NCI-H82 treated with DMSO at 0.1 percent for 48 hours (cell line): ENCODE measurements at regions not wholly inside any gene's neighbourhood (a gene's known extent, or its start where the extent isn't known, plus 50 kb on each side); places are given as distances from the start of the nearest gene placed in this dataset.
"Not testable (repeated sequence)": the region's sequence is repeated elsewhere in the genome, so short reads cannot be mapped to it uniquely, and the experiment has no call there.

Experiments used
- DNase-seq: peaks from one replicate; lab custom pipeline; 2025; ENCODE audit not compliant: unreplicated experiment; lab: John Stamatoyannopoulos, UW

DNA sequence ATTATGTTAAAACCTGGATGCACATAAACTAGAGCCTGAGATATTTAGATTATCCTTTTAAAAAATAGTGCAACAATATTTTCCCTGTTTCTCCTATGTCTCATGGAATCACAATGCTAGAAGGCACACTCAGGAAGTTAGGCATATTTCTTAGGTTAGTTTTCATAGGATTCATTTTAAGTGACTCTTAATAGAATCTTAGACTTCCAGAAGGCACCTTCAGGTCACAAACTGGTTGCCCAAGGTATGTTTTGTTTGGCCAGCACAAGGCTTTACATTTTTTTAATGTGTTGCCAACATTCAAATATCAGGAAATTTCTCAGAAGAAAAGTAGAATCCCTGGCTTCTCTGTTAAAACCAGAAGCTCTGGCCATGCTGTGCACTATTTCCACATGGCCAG lies 129.3 kb downstream of the LNPK start:
- DNase-seq, result no peak

DNA sequence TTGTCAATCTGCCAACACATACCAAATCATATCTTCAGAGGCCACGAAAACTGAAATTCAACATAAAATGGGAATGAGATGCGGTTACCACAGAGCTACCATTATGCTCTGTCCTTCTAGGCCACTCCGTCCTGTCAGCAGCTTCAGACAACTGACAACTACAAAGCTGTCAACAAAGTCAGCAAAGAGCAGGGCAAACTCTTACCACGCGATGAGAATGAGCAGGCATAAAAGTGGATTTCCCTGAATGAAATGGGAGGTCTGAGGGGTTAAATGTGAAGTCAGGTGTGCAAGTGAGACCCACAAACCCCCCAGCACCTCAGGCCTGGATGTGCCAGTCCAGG lies 130.1 kb downstream of the LNPK start:
- DNase-seq, result no peak

DNA sequence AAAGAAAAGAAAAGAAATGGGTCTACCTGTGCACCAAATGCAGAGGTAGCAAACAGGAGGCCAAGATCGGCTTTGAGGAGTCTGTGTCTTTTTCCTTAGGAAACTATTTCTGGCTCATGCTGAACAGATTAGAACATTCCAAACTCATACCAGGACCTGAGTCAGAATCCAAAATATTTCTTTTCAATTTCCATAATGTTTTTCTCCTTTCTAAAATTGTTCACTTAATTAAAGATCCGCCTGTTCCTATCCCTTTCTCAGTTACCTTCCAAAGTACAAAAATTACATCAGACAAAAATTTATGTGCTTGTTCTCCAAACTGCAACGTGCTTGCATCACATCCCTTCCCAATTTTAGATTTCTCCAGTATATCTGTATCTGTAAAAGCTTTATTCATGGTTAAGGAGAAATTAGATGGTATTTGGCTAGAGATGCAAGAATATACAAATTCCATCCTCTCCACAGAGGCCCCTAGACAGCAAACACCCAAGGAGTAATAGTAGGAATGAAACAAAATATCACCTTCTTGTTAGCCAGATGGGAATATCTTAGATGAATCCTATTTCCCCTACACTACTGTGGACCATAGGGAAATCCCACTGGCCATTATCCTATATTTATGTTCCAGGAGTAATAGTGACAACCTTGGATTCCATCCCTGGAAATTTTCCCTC lies 130.6 kb downstream of the LNPK start:
- no peak for DNase-seq

DNA sequence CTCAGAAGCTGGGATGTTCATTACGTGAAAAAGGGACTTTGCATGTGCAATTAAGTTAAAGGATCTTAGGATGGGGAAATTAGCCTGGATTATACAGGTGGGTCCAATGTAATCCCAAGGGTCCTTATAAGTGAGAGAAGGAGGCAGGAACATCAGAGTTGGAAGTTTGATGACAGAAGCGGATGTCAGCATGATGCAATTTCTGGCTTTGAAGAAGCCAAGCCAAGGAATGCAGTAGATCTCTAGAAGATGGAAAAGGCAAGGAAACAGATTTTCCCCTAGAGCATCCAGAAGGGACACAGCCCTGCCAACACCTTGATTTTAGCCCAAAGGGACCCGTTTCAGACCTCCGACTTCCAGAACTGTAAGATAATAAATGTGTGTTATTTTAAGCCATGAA lies 136.4 kb downstream of the LNPK start:
- DNase-seq, result no peak

DNA sequence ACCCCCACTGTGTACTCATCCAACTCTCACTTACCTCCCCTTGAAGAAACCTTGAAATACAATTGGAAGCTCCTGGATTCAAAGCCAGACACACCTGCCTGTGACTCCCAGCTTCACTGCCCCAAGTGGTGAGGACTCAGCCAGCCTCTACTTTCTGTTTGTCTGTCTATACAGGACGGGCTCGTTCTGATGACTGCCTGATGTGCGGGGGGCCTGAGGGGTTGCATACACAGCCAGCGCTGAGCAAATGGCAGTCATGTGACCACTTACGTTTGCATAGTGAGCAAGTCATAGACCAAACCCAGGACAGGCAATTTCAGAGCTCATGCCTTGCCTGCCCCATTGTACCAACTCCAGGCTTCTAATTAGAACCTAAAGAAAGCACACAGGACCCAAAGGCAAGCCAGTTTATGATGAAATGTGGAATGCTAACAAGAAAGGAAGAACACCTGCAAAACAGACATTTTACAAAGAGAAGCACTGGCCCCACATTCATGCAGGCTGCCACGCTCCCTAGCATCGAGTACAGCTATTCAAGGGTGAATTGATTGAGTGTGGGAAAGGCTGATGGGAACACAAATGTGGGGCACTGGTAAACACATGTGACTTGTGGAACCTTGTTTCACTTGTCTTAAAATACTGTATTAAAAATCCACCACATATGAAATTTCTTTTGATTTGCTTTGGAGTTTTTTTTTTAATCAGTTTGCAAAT lies 137.8 kb downstream of the LNPK start:
- DNase-seq, result no peak

DNA sequence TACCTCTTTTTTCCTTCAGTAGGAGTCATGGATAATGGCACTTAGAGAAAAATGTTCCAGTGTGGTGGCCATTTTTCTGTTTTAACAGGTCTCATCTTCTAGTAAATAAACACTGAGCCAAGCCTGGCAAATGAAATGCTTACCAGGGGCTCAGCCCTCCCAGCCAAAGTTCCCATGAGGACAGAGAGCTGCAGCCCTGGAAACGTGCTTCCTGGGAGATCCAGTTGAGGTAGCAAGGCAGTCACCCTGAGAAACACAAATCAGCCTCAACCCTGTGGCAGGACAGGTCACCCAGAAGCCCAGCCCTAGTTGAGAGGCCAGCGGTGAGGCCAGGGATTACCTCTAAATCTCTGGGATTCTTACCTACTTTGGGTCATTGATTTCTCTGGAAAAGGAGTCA lies 140.1 kb downstream of the LNPK start:
- DNase-seq, result no peak

DNA sequence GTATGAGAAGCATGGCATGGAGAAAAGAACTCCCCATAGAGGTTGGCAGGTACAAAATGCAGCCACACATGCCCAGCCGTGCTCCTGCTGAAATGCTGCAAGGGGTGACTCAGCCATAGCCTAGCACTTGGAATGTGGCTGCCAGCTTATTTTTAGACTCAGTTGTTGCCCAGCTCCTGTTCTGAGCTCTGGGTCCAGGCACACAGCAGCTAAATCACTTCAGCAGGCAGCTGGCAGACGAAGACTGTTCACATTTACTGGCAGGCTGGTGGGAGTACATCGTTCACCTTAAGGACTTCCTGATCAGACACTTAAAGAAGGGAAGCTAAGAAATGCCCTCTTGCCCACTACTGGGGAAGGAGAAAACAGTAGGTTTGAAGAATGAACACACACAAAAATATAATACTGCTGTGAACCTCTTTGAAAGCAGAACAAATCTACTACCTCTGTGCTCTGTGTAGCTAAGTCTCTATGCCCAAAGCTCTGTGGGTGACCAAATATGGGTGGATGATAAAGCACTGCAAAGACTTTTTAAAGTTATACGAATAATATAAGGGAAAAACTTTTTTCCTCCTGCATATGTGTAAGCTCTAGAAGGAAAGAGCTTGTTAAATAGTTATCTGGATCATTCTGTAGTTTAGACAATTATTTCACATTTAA lies 146.1 kb downstream of the LNPK start:
- no peak for DNase-seq

DNA sequence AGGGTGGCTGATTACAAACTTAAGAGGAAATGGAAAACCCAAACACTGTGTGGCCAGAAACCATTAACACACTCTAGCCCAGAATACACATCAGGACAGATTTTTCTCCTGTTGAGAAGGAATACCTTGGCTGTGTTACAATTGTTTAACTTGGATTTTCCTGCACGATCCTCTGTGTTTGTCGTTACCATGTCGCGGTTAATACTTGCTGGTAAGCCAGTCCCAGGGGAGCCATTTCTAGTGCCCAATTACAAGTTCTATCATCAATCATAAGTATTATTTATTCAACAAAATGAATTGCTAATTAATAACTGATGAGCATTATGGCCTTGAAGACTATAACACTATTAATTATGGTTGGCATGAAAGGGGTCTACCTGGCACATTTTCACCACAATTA lies 146.8 kb downstream of the LNPK start:
- DNase-seq, result no peak

DNA sequence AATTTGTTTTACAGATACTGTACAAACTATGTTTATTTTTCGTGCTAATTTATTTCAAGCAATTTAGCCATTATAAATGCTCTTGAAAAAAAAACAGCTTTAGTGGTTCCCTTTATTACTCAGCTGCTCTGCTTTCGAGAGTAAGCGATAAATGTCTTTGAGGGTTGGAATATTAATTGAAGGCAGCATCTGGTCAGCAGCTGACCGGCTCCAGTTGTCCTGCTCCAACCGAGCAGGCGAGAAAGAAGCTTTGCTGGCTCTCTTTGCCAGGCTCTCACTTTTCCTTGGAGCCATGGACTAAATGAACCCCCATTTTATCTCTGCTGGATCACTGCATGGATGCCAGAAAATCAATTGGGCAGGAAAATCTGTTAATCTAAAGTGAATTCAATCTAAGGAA lies 147.4 kb downstream of the LNPK start:
- DNase-seq, result no peak

DNA sequence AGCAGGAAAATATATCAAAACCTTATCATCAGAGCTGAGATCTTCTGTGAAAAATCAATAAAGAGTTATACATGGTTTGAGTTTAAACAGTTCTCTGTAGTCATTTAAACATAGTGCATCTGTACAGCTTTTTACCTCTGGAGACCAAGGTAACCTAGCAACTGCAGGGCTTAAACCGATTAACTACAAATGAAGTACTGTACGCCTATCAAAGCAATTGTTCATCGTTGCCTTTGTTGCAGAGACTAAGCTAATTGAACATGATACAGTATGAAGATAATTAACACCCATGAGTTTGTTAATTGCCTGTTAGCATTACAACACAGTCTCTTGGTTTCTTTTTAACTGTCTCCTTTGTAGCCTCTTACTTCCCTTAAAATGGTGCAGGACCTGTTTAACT lies 147.9 kb downstream of the LNPK start:
- peak; percentile 68 for DNase-seq

DNA sequence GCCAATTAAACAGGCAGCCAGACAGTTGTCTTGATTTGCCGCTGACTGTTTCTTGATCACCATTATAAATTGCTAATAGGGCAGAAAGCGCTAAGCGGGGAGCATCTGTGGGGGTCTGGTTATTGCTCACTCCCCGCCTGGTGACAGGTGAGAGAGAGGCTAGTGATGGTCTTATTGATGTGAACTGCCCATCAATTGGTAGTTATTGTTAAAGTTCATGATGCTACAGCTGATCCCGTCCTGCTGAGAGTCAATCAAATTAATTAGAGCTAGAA lies 148.5 kb downstream of the LNPK start:
- DNase-seq, result no peak

DNA sequence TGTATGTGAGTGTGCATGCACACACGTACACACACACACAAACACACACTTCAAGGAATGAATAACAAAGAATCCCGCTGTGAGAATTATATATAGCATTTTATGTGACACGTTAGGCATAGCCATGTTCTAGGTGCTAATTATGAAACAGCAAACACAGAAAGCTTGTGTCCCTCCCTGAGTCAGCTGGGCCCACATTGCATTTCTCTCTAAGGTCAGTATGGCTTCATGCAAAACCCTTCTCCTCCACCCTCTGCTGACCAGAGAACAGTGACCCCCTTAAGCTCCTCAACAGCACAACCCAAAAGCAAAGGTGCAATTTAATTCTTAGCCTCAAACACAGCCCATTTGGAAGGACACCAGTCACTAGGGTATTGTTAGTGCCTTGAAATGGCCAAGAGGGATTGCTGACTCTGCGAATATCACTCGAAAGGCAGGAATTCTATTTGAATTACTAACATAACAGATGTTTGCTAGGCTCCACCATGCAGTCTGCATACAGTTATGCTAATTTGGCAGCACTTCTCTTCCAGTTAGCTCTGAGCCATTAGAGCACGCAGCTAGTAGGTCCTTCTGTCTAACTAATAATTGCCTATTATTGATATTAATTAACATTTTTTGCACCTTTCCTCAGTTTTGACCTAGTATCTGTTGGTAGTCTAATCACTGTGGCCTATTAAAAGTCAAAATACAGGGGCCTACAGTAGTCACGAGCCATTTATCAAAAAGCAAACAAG lies 149.0 kb downstream of the LNPK start:
- no peak for DNase-seq

DNA sequence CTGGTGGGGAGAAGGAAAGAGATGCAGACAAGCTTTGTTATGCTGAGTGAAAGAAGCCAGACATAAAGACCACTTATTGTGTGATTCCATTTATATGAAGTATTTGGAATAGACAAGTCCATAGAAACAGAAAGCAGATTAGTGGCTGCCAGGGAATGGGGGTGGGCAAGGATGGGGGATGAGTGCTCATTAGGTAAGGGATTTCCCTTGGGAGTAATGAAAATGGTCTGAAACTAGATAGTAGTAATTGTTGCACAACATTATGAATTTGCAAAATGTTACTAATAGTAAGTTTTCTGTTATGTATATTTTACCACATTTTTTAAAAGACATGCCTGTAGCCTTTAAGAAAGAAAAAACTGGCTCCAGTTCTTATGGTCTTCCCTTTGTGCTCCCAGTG lies 154.9 kb downstream of the LNPK start:
- no peak for DNase-seq

DNA sequence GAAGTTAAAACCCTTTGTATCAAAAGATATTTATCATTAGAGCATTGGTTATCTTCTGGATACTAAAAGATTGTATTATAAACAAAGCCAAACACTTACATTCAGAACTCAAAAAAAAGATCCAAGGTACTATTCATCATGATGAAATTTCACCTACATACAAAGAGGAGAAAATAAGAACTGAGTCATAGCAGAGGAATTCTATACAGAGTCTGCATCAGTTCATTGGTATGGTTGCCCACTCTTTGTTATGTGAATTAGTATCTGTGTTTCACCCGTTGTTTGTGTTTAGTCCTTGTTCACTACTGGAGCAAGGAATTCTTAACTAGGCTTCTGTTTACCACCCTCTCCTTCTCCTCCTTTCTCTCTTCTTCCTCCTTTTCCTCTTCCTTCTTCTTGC lies 157.9 kb downstream of the LNPK start:
- no peak for DNase-seq

DNA sequence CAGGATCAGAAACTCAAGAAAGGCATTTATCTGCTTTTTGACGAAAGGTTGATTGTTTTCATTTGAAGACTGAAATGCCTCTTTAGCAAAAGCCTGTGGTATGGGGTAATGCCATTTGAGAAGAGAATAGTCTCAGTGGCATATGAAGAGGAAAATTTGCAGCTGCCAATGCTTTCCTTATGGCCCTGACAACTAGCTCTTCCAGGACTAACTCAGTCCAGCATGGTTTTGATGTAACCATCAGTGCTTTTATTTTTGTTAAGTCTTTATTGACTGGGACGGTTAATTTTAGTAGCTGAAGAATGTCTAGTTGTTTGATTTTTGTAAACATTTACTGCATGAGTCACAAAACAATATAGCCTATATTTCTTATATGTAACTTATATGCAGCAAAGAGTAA lies 158.4 kb downstream of the LNPK start:
- DNase-seq, result no peak

DNA sequence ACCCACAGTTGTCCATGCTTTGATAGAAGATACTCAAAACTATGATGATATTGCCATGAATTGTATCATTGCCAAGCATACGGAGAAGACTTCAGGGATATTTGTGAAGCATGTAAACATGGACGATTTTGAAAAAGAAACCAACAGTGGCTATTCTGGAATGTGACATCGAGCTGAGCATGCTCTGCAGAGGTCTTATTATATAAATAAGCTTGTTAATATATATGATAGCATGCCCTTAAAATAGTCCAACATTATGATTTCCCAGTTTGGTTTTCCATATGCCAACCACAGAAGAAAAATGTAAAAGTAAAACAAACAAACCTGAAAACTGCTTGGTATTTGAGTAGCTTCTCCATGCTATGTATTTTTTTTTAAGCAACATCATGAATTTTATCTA lies 159.1 kb downstream of the LNPK start:
- no peak for DNase-seq

DNA sequence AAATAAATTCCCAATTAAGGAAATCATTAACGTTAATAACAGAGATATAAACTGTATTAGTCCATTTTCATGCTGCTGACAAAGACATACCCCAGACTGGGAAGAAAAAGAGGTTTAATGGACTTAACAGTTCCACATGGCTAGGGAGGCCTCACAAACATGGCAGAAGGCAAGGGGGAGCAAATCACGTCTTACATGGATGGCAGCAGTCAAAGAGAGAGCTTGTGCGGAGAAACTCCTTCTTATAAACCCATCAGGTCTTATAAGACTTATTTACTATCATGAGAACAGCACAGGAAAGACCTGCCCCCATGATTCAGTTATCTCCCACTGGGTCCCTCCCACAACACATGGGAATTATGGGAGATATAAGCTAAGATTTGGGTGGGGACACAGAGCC lies 161.3 kb downstream of the LNPK start:
- DNase-seq, result not testable (repeated sequence)

DNA sequence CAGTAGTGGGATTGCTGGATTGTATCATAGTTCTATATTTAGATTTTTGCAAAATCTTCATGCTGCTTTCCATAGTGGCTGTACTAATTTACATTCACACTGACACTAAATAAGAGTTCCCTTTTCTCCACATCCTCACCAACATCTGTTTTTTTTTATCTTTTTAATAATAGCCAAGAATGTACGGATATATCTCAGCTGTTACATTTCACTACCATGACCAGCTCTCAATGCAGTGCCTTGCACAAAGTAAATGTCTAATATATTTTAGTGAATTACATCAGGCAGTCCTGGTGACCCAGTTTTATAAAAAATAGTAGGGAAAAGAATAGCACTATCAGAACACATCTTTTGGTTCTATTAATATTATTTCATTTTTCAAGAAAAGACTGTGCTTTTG lies 161.8 kb downstream of the LNPK start:
- no peak for DNase-seq

DNA sequence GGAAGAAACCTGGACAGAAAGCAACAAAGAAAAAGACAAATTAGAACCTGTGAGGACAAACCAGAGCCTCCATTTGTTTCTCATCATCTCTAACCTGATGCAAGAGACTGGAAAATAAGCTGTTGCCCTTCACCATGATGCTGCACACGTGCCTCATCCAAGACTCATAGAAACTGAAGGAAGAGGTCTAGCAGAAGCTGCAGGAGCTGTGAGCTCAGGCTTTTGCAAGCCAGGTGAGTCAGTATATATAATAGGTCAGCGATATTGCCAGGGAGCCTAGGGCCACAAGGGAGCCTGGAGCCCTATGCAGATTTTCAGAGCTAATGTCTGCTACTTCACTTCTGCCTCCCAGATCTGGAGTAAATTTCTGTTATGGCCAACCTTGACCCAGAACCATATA lies 163.1 kb downstream of the LNPK start:
- DNase-seq, result no peak

DNA sequence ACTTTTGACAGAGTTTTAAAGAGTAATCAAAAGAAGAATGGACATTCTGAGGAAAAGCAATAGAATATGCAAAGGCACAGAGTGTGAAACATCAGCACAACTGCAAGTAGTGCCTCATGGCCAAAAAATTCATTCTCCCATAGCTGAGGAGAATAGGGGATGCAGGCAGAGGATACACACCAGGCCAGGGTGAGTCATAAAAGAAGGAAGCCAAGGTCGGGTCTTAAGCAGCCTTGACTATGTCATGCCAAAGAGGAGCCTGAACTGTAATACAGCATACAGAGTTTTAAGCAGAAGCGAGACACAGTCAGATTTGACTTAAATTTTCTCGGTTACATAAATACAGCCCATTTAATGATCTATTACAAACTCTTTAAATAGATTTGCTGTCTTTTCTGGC lies 165.0 kb downstream of the LNPK start:
- DNase-seq, result no peak

DNA sequence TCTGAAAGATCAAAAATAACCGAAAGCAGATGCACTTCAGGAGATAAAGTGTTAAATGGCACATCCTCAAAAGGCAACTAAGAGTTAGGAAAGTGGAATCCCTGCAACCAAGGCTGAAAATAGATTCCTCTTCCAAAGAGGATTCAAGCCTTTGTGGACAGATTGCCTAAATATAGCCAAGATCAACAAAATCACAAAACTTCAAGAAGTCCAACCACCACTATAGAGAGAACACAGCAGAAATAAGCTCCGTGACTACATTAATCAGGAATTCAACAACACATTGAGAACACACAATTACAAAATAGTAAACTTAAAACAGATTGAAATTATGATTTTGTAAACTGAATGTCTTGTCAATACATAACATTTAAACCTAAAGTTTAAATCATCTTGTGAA lies 165.7 kb downstream of the LNPK start:
- DNase-seq, result no peak

DNA sequence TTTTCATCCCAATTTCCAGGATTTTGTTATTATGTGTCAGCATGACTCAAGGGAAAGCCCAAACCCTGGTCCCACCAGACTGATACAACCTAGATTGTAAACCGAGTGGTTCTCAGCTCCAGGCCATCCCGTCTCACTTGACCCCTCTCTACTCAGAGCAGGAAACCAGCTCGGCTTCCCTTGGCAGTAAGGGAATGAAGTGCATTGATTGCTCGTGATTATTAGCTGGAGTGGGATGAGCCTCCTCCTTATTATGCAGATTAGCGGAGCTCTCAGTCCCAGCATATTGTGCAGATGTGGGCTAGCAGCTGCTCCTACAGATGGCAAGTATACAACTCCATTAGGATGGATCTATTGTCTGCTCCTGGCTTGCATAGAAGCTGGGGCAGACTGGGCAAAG lies 167.6 kb downstream of the LNPK start:
- peak; percentile 80 for DNase-seq
